HepG2 (cell line): ENCODE measurements at regions not wholly inside any gene's neighbourhood (a gene's known extent, or its start where the extent isn't known, plus 50 kb on each side); places are given as distances from the start of the nearest gene placed in this dataset.

Source experiments
- BHLHE40 ChIP-seq: IDR thresholded peaks from 2 replicates; pipeline ENCODE4 v1.6.1; 2011; ENCODE audit warnings: low read length, improper control_type of control experiment
- HDAC6 ChIP-seq: fragments of 200-600 bp; sonication (generic); IDR thresholded peaks from 2 replicates; pipeline ENCODE4 v1.7.0; 2017; ENCODE audit warnings: mild to moderate bottlenecking, antibody characterized with exemption, low read length, low read depth
- HNRNPL ChIP-seq: fragments of 200-400 bp; formaldehyde crosslinking; IDR thresholded peaks from 2 replicates; pipeline ENCODE4 v1.6.1; 2017; ENCODE audit warnings: mild to moderate bottlenecking, low read depth, low read length
- JUND ChIP-seq: sonication (generic); formaldehyde crosslinking; IDR thresholded peaks from 2 replicates; pipeline ENCODE4 v1.8.0; 2022; ENCODE audit warnings: mild to moderate bottlenecking, missing genetic modification reagents
- KMT2B ChIP-seq: IDR thresholded peaks from 2 replicates; pipeline ENCODE4 v1.6.1; 2016; ENCODE audit warnings: missing genetic modification reagents, missing compliant biosample characterization
- POLR2G ChIP-seq: fragments of 200-400 bp; formaldehyde crosslinking; IDR thresholded peaks from 2 replicates; pipeline ENCODE4 v1.6.1; 2018; ENCODE audit warnings: mild to moderate bottlenecking, low read depth, low read length, moderate library complexity
- RELA ChIP-seq: sonication (generic); formaldehyde crosslinking; IDR thresholded peaks from 2 replicates; pipeline ENCODE4 v1.4.0; 2020; ENCODE audit warnings: missing genetic modification reagents
- SMC3 ChIP-seq: IDR thresholded peaks from 2 replicates; pipeline ENCODE4 v1.6.1; 2011; ENCODE audit warnings: low read length, improper control_type of control experiment
- TCF7L2 ChIP-seq: IDR thresholded peaks from 2 replicates; pipeline ENCODE4 v1.6.1; 2011; ENCODE audit warnings: mild to moderate bottlenecking, low read depth, low read length, moderate library complexity
- ZBTB8A ChIP-seq: sonication (generic); formaldehyde crosslinking; IDR thresholded peaks from 2 replicates; pipeline ENCODE4 v1.4.0; 2020; ENCODE audit warnings: mild to moderate bottlenecking, low read depth, missing genetic modification reagents, borderline replicate concordance
- ZNF605 ChIP-seq: sonication (generic); formaldehyde crosslinking; IDR thresholded peaks from 2 replicates; pipeline ENCODE4 v1.8.0; 2022; ENCODE audit warnings: mild to moderate bottlenecking, missing genetic modification reagents
- TF ChIP-seq, protein P1 (sequence below): sonication (generic); formaldehyde crosslinking; IDR thresholded peaks from 2 replicates; pipeline ENCODE4 v1.4.0; 2020; ENCODE audit warnings: missing genetic modification reagents
- TF ChIP-seq, protein P2 (sequence below): sonication (generic); formaldehyde crosslinking; IDR thresholded peaks from 2 replicates; pipeline ENCODE4 v1.5.0; 2020; ENCODE audit warnings: mild to moderate bottlenecking, missing genetic modification reagents, borderline replicate concordance
- TF ChIP-seq, protein P3 (sequence below): sonication (generic); formaldehyde crosslinking; IDR thresholded peaks from 2 replicates; pipeline ENCODE4 v1.5.0; 2020; ENCODE audit warnings: mild to moderate bottlenecking, low read depth, missing genetic modification reagents, borderline replicate concordance
- TF ChIP-seq, protein P4 (sequence below): sonication (generic); formaldehyde crosslinking; IDR thresholded peaks from 2 replicates; pipeline ENCODE4 v1.5.0; 2020; ENCODE audit warnings: missing genetic modification reagents
- TF ChIP-seq, protein P5 (sequence below): sonication (generic); formaldehyde crosslinking; IDR thresholded peaks from 2 replicates; pipeline ENCODE4 v1.4.0; 2020; ENCODE audit warnings: low read depth, mild to moderate bottlenecking, missing genetic modification reagents
- TF ChIP-seq, protein P6 (sequence below): sonication (generic); formaldehyde crosslinking; conservative IDR thresholded peaks from 2 replicates; pipeline ENCODE4 v1.4.0; 2020; ENCODE audit warnings: mild to moderate bottlenecking, missing genetic modification reagents, moderate library complexity

DNA sequence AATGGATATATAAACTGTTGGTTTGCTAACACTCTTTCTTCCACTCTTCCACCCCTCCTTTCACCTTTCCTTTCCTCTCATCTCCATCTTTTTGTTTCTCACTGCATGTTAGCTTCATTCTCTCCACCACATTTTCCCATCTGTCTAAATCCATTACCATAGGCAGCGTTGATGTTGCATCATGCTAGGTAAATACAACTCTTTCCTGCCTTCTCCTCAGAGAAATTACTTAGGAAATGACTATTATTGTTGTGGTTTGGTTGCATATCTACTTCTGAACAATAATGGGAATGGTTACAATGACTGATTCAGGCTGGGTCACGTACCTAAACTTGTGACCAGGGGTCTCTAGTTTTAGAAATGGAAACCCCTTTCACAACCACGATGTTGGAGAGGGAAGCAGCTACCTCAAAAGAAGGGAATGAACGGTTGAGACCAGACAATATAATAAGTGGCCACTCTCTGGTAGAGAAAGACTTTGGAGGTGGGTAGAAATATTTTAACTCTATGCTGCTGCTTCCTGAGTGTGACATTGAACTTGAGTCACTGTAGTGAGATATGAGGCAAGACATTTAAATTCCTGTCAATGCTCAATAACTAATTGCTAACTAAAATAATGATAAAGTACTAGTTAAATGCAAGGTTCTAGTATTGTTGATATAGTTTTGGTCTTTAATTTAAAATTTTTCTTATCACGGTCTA is 314.1 kb upstream of the TGFBR2 start (continued):
- TF ChIP-seq JUND (CRISPR knock-in tag) = 0 out of 2 replicates have a peak, but pooled peaks have one; percentile 35
- no peak for TF ChIP-seq HNRNPL
- TF ChIP-seq, protein P1, sequence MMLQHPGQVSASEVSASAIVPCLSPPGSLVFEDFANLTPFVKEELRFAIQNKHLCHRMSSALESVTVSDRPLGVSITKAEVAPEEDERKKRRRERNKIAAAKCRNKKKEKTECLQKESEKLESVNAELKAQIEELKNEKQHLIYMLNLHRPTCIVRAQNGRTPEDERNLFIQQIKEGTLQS (CRISPR knock-in tag) = peak; percentile 90
- TF ChIP-seq, protein P2, sequence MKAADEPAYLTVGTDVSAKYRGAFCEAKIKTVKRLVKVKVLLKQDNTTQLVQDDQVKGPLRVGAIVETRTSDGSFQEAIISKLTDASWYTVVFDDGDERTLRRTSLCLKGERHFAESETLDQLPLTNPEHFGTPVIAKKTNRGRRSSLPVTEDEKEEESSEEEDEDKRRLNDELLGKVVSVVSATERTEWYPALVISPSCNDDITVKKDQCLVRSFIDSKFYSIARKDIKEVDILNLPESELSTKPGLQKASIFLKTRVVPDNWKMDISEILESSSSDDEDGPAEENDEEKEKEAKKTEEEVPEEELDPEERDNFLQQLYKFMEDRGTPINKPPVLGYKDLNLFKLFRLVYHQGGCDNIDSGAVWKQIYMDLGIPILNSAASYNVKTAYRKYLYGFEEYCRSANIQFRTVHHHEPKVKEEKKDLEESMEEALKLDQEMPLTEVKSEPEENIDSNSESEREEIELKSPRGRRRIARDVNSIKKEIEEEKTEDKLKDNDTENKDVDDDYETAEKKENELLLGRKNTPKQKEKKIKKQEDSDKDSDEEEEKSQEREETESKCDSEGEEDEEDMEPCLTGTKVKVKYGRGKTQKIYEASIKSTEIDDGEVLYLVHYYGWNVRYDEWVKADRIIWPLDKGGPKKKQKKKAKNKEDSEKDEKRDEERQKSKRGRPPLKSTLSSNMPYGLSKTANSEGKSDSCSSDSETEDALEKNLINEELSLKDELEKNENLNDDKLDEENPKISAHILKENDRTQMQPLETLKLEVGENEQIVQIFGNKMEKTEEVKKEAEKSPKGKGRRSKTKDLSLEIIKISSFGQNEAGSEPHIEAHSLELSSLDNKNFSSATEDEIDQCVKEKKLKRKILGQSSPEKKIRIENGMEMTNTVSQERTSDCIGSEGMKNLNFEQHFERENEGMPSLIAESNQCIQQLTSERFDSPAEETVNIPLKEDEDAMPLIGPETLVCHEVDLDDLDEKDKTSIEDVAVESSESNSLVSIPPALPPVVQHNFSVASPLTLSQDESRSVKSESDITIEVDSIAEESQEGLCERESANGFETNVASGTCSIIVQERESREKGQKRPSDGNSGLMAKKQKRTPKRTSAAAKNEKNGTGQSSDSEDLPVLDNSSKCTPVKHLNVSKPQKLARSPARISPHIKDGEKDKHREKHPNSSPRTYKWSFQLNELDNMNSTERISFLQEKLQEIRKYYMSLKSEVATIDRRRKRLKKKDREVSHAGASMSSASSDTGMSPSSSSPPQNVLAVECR (CRISPR knock-in tag) = no peak
- no peak for TF ChIP-seq POLR2G
- TF ChIP-seq ZNF605 (CRISPR knock-in tag) = no peak
- TF ChIP-seq, protein P3, sequence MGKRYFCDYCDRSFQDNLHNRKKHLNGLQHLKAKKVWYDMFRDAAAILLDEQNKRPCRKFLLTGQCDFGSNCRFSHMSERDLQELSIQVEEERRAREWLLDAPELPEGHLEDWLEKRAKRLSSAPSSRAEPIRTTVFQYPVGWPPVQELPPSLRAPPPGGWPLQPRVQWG (CRISPR knock-in tag) = no peak
- no peak for TF ChIP-seq SMC3
- TF ChIP-seq, protein P4, sequence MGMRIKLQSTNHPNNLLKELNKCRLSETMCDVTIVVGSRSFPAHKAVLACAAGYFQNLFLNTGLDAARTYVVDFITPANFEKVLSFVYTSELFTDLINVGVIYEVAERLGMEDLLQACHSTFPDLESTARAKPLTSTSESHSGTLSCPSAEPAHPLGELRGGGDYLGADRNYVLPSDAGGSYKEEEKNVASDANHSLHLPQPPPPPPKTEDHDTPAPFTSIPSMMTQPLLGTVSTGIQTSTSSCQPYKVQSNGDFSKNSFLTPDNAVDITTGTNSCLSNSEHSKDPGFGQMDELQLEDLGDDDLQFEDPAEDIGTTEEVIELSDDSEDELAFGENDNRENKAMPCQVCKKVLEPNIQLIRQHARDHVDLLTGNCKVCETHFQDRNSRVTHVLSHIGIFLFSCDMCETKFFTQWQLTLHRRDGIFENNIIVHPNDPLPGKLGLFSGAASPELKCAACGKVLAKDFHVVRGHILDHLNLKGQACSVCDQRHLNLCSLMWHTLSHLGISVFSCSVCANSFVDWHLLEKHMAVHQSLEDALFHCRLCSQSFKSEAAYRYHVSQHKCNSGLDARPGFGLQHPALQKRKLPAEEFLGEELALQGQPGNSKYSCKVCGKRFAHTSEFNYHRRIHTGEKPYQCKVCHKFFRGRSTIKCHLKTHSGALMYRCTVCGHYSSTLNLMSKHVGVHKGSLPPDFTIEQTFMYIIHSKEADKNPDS (CRISPR knock-in tag) = no peak
- TF ChIP-seq ZBTB8A (CRISPR knock-in tag) = no peak
- TF ChIP-seq TCF7L2 = no peak
- TF ChIP-seq BHLHE40 = no peak
- TF ChIP-seq KMT2B = no peak
- TF ChIP-seq, protein P5, sequence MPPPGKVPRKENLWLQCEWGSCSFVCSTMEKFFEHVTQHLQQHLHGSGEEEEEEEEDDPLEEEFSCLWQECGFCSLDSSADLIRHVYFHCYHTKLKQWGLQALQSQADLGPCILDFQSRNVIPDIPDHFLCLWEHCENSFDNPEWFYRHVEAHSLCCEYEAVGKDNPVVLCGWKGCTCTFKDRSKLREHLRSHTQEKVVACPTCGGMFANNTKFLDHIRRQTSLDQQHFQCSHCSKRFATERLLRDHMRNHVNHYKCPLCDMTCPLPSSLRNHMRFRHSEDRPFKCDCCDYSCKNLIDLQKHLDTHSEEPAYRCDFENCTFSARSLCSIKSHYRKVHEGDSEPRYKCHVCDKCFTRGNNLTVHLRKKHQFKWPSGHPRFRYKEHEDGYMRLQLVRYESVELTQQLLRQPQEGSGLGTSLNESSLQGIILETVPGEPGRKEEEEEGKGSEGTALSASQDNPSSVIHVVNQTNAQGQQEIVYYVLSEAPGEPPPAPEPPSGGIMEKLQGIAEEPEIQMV = no peak
- TF ChIP-seq, protein P6, sequence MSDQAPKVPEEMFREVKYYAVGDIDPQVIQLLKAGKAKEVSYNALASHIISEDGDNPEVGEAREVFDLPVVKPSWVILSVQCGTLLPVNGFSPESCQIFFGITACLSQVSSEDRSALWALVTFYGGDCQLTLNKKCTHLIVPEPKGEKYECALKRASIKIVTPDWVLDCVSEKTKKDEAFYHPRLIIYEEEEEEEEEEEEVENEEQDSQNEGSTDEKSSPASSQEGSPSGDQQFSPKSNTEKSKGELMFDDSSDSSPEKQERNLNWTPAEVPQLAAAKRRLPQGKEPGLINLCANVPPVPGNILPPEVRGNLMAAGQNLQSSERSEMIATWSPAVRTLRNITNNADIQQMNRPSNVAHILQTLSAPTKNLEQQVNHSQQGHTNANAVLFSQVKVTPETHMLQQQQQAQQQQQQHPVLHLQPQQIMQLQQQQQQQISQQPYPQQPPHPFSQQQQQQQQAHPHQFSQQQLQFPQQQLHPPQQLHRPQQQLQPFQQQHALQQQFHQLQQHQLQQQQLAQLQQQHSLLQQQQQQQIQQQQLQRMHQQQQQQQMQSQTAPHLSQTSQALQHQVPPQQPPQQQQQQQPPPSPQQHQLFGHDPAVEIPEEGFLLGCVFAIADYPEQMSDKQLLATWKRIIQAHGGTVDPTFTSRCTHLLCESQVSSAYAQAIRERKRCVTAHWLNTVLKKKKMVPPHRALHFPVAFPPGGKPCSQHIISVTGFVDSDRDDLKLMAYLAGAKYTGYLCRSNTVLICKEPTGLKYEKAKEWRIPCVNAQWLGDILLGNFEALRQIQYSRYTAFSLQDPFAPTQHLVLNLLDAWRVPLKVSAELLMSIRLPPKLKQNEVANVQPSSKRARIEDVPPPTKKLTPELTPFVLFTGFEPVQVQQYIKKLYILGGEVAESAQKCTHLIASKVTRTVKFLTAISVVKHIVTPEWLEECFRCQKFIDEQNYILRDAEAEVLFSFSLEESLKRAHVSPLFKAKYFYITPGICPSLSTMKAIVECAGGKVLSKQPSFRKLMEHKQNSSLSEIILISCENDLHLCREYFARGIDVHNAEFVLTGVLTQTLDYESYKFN = no peak
- TF ChIP-seq HDAC6 = no peak
- TF ChIP-seq RELA (CRISPR knock-in tag) = no peak
